B cell (primary cell): ENCODE measurements at regions not wholly inside any gene's neighbourhood (a gene's known extent, or its start where the extent isn't known, plus 50 kb on each side); places are given as distances from the start of the nearest gene placed in this dataset.

Experiments used
- CTCF ChIP-seq: fragments of 200-600 bp; IDR thresholded peaks from one replicate; pipeline ENCODE4 v1.8.0; 2022; ENCODE audit warnings: antibody characterized with exemption, mild to moderate bottlenecking
- EZH2 ChIP-seq: IDR thresholded peaks from 2 replicates; pipeline ENCODE4 v1.6.1; 2012; ENCODE audit warnings: borderline replicate concordance, low read depth, mild to moderate bottlenecking, moderate library complexity, low read length; ENCODE audit not compliant: insufficient read depth, poor library complexity, severe bottlenecking

GRCh38 chr6:80550281-80550680, 443.8 kb downstream of the BCKDHB start:
- TF ChIP-seq CTCF (no peak), EZH2 (no peak)
